Activated CD4-positive, CD25-positive, alpha-beta regulatory T cell treated with anti-CD3 and anti-CD28 coated beads, Interleukin-2, amount 50 U/mL, for 24 hours (primary cell): ENCODE measurements at regions not wholly inside any gene's neighbourhood (a gene's known extent, or its start where the extent isn't known, plus 50 kb on each side); places are given as distances from the start of the nearest gene placed in this dataset.

Source experiments
- ATAC-seq, 2 donors: fragments of 150-1000 bp; cut with Tn5 transposase; one replicate each; pipeline ENCODE4 v1.10.0; 2021; ENCODE audit warnings: mild to moderate bottlenecking in 1 of 2, moderate library complexity in 1 of 2

- no peak for ATAC-seq
Observed at GRCh38 chr10:71048971-71049615, 160.7 kb upstream of the PCBD1 start.

GRCh38 chr10:71049994-71050393, 161.6 kb upstream of the PCBD1 start:
- ATAC-seq = no peak

DNA sequence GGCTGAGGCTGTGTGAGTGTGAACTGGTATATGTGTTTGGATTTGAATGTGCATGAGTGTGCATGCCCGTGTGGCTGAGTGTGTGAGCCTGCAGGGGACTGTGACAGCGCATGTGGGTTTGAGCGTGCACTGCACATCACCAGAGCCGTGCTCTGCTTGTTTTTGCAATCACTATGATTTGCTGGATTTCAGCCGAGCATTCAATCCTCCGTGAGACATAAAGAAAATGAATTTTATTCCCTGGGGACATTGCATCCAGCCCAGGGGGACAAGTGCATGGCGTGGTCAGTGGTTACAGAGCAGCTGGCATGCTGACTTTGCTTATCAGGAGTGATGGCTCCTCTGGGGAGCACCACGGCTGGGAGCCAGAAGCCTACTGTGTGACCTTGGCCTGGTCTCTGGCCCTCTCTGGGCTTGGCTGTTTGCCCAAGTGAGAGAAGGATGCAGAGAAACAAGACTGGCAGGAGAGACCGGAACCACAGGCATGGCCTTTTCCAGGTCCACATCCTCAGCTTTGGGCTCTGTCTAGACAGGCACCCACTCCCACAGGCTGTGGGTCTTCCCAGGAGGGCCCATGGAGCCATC, 160.2 kb upstream of the UNC5B start:
- no peak for ATAC-seq

- ATAC-seq = no peak
Observed at GRCh38 chr10:71052708-71053107, 159.7 kb upstream of the UNC5B start.

GRCh38 chr10:71053169-71053895, 159.0 kb upstream of the UNC5B start:
- no peak for ATAC-seq

DNA sequence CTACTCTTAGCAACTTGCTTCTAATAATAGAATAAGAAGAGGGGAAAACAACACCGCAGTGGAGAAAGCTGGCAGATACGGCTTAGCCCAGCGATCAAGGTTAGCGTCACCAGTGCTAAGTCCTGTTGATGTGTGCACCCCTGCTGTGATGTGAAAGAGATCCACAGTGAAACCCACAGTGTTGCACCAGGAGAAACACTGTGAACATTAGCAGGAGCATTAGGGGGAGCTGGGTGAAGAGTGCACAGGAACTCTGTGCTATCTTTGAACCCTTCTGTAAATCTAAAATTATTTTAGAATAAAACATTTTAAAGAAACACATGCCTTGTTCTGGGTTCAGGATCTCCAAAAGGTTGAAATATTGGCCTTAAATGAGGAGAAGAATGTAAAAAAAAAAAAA, 154.1 kb upstream of the UNC5B start:
- ATAC-seq = no peak

DNA sequence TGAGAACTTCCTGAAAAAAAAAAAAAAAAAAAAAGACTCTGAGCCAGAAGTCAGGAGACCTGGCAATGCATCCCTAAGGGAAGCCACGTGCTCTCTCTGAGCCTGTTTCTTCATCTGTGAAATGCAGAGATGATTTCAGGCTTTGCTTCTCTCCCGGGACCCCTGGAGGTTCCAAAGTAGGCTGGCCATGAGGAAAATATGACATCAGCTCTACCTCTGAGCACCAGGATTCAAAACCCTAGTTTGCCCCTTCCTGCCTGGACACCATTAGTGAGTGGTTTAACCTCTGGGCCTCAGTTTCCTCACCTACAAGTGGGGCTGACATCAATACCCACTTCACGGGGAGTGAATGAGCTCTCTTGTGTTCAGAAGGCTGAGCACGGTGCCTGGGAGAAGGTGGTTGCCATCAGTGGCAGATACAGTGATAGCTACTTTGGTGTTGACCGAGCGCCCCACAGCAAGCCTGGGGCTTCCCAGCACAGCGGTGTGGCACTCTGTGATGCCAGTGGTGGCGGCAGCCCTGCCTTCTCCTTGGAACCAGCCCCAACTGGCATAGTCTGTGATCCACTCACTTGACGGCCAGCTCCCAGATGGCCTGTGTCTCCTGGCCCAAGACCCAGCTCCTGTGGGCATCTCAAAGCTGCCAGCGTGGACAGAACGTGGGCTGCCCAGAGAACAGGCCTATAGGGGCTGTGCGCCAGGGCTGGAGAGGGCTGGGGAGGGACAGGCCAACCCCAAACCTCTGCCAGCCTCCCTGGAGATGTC, 153.1 kb upstream of the UNC5B start:
- no peak for ATAC-seq

DNA sequence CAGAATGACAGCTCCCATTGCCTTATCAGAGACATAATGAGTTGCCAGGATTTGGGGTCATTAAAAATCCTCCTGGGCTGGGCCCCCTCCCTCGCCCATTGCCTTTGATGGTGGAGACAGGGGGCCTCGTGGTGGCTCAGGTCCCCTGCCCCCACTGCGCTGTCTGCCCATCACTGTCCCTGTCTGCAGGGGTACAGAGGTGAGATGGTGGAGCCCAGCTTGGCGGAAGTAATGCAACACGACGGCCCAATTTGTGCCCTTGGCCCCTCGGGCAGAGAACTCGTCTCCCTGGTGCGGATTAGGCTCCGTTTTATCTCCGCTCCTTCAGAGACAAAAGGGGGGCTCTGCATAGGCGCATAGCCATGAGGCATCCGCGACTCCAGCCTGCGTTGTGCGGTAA, 152.4 kb upstream of the UNC5B start:
- no peak for ATAC-seq

GRCh38 chr10:71060476-71061426, 151.6 kb upstream of the UNC5B start:
- no peak for ATAC-seq

DNA sequence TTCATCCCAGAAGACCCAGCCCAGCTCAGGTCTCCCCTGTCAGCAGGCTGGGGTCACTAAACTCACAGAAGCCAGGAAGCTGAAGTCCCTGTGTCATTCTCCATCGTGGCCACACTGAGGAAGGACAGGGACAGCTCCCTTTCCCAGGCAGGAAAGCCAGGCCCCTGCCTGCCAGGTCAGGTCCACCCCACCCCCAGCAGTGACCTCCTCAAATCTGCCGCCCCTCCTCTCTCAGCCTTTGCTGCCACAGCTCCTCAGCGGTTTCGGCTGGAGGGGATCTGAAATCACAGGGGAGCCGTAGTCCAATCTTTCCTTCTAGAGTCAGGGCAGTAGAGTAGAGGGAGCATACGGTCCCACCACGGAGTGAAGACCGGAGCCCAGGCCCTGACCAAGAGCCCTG, 150.9 kb upstream of the UNC5B start:
- ATAC-seq = no peak

DNA sequence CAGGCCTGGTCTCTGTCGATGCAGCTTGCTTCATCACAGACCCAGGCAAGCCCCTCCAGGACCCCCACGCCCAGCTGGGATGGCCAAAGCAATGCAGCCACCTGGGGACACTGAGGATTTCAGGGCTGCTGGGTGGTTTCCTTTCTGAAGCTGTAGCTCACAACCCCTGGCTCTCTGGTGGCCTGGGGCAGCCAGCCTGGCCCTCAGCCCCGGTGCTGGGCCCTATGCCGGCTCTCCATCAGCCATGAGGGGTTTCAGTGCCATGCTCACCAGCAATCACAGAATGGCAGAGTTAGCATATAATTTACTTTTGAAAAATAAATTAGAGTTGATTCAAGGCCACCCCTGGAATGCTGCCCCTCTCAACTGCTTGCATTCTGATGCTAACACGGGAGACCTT, 150.2 kb upstream of the UNC5B start:
- ATAC-seq = no peak

GRCh38 chr10:71063401-71063800, 149.0 kb upstream of the UNC5B start:
- no peak for ATAC-seq

- no peak for ATAC-seq
Observed at GRCh38 chr10:71064413-71065118, 147.8 kb upstream of the UNC5B start.

- ATAC-seq = no peak
Observed at GRCh38 chr10:71065659-71066058, 146.7 kb upstream of the UNC5B start.

DNA sequence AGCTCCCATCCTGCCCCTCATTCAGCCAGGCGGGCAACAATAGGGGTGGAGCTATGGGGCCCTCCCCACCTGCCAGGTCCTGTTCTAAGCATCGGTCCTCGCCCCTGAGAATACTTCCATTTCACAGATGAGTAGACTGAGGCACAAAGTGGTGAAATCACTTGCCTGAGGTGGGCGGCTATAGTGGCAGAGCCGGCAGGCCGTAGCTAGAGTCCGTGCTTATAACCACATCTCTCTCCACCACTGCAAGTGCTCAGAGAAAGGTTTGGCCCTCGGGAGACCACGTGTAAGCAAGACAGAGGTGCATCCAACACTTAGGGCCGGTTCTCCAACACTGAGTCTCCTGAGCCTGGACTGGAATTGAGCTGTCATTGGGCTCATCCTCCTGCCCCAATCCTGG, 145.8 kb upstream of the UNC5B start:
- ATAC-seq = no peak

GRCh38 chr10:71067098-71067740, 145.2 kb upstream of the UNC5B start:
- ATAC-seq = no peak

DNA sequence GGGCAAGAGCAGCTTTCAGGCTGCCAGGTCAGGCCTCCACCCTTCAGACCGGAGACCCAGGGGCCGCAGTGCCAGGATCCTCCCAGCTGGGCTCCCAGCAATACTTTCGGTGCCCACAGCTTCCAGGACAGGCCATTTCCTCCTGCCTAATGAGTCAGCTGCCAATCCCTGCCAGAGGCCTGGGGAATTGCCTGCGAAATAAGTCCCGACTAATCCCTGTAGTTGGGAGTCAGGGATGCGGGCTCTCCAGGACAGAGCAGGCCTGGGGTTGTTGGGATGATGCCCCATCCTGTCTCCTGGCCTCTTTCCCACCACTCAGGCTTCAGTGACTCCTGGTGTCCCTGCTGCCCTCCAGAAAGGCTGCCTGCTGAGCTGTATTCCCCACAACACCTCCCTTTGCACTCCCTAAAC, 143.5 kb upstream of the UNC5B start:
- no peak for ATAC-seq

DNA sequence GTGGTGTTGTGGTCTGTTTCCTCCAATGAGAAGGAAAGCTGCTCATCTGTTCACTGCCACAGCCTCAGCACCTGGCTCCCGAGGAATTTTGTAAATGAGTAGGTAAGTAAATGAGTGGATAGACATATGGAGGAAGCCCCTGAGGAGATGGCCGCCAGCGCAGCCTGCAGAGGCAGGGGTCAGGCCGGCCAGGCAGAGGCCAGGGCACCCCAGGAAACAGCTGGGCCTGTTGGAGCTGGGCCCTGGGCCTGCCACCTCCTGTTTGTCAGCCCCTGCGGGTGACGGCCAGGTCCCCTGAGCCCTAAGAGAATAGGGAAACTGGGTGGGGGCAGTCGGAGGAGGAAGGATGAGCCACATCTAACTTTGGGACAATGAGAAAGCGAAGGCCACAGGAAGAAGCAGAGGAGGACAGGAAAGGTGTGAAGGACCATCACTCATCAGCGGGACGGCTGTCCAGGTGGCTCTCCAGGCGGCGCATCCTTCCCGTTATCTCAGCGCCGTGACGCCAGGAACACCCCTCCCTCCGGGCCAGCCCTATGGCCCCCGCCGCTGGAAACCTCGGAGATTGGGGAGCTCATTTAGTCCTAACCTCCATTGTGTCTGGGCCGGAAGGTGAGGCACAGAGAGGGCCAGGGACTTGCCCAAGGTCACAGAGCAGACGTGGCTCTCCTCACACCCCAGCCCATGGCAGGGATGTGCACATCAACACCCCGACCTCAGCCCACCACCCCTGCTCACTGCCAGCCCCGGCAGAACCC, 142.3 kb upstream of the UNC5B start:
- ATAC-seq = no peak

DNA sequence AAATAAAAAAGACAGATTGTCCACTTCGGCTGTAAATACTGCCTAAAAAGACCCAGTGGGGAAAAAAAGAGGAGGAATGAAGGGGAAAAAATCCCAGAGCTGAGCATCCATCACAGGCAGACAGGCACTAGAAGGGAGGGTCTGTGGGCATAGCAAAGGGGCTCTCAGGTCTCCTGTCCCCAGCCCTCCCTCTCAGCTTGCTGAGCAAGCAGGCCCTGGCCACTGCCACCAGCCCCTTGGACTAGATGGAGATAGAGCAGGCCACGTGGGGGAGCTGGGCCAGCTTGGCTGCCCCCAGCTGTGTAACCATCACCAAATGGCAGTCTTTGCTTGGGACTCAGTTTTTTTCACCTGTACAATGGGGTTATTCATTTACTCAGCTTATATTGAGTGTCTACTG, 141.6 kb upstream of the UNC5B start:
- ATAC-seq = no peak

DNA sequence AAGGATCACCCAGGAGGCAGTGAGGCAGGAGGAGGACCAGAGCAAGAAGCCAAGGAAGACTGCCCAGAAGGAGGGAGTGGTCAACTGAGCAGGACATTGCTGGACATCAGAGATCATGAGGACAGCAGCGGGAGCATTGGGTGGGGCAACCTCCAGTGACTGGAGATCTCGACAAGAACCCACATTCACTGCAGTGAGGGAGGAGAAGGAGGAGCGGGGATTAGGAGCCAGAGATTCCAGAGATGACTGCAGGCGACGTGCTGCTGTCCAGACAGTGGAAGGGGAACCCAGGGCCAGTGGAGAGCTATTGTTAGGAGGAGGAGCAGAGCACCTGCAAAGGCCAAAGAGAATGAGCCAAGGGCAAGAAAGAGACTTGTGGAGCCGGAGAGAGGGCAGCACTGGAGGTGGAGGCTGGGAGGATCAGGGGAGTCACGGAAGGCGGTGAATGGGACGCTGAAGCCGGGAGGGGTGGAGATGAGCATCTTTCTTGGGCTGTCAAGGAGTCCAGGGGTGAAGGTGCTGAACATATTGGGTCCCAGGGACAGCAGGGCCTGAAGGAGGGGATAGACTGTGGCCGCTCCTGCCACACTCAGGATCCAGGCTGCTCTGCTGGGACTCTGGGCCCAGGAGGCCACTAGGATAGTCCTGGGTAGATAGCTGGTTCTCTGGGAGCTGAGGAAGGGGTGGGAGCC, 140.1 kb upstream of the UNC5B start:
- peak in 1 of 2 donors; percentile 10 for ATAC-seq
